NCI-H2029 (cell line): ENCODE measurements at regions not wholly inside any gene's neighbourhood (a gene's known extent, or its start where the extent isn't known, plus 50 kb on each side); places are given as distances from the start of the nearest gene placed in this dataset.
"Not testable (repeated sequence)": the region's sequence is repeated elsewhere in the genome, so short reads cannot be mapped to it uniquely, and the experiment has no call there.

Source experiments
- DNase-seq: peaks from one replicate; lab custom pipeline; 2025; lab: John Stamatoyannopoulos, UW

DNA sequence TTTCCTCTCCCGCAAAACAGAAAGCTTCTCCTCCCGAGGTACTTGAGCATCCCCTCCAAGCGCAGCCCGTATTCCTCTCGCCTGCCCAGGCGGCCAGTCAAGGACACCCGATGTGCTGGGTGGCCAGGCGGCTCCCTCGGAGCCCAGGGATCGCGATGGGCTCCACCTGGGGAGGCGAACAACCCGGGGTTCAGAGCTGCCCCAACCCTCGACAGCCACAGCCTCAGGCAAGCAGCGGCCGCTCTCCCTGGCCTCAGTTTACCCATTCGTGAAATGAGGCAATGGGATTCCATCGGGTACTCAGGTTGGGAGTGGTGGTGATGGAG lies 147.4 kb downstream of the CYP26A1 start:
- no peak for DNase-seq

DNA sequence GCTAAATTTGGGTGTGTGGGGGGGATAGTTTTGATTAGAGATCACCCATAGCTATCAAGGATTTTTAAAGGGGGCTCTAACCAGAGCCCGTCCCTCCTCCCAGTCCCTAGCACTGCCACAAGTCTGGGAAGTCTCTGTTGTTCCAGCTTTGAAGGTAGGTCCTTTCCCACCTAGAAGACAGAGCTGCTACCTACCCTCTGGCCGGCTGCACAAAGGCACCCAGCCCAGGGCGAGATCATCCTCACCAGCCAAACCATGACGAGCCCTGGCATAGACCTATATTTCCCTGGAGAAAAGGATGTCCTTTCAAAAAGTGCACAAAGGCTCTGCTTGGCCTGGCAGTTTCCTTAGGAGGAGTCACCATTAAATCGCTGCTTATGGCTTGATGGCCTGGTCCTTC lies 147.8 kb downstream of the CYP26A1 start:
- DNase-seq = no peak

DNA sequence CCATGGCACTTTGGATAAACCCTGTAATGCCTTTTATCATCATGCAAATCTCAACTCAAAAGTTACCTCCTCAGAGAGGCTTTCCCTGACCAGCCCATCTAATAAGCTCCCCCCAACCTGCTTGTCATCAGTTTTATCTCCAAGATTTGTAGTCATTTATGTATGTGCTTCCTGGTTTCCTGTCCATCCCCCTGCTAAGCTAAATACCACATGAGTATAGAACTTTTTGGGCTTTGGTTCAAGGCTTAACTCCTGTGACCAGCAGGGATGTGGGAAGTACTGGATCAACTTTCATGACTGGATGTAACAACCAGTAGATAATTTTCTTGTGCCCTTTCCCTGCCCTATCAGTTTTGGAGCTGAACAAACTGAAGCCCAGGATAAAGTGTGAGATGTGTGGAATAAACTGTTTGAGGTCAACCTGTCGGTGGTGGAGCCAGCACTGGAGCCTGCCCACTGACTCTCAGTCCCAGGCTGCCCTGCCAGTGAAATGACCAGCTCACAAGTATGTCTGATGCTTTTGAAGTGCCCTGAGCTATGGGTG lies 148.6 kb downstream of the CYP26A1 start:
- DNase-seq = no peak

DNA sequence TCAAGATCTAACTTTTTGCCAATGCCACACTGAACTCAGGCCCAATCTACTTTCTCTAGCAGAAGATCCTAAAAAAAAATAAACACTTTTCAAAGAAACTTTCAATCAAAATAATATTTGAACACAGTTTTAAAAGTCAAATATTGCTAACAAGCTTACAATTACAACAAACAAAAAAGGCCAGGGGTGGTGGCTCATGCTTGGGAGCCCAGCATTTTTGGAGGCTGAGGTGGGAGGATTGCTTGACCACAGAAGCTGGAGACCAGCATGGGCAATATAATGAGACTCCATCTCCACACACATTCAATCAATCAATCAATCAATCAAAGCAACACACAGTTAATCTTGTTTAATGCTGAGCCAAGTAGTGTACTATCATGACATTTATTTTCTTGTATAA lies 149.2 kb downstream of the CYP26A1 start:
- DNase-seq = no peak

DNA sequence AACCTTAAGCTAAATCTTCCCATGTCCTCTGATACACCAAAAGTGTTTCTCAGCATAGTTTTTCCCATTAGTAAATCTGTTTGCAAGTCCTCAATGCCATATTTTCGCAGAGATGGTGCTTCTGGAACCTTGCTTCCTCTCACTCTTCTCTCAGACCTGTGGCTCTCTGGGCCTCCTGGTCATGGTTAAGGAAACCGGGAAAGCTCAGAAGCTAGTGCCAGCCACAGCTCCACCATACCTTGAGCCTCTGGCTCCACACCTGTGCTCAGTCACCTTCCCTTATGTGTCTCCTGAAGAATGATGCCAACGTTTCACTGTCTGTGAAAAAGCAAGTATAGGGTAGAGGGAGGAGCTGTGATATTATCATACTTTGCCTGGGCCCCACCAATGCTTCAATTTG lies 149.6 kb downstream of the CYP26A1 start:
- no peak for DNase-seq

DNA sequence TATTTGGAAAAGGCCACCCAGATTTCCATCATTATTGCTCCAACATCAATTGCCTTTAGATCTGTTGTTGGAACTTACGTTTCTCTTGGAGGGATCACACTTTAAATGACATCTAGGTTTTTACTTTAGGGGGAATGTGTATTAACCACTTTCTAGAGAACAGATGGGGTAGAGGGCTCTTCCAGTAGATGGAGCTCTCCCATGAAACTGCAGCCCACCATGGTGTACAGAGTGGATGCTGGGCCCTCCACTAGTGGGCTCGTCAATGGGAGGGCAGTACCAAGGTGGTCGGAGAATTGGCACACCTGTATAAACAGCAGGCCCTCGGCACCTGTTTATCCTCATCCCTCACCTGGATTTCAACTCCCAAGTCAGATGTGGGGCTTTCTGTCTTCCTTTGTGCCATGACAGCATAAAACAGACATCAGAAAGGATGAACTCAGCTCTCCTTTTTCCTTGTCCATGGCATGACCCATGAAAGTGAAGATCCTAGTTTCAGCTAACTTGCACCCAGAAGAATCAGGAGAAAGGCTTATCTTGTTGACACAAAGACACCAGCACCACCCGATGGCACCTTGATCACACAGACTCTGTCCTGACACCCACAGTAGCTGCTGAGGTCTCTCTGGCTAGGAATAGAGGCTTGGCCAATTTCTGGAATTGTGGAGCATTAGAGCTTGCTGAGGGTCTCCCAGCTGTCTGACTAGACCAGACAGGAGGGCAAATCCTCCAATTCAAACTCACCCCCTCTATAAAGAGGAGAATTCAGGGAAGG lies 150.5 kb downstream of the CYP26A1 start:
- no peak for DNase-seq

DNA sequence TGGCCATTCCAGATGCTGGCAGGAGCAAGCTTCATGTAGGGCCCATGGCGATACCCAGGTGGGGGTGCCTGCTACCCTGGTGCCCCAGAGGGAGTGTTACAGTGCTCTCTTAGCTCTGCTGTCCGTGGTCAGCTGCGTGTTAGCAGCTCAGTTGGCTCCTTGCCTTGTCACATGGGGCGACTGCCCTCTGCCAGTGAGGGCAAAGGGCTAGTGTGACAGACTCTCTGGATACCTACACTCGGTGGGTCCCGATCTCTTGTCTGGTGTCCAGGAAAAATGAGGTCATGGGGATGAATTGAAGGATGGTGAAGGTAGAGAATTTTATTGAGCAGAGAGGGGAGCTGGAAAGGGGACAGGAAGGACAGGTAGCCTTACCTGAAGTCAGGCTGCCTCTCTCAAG lies 152.2 kb downstream of the CYP26A1 start:
- no peak for DNase-seq

DNA sequence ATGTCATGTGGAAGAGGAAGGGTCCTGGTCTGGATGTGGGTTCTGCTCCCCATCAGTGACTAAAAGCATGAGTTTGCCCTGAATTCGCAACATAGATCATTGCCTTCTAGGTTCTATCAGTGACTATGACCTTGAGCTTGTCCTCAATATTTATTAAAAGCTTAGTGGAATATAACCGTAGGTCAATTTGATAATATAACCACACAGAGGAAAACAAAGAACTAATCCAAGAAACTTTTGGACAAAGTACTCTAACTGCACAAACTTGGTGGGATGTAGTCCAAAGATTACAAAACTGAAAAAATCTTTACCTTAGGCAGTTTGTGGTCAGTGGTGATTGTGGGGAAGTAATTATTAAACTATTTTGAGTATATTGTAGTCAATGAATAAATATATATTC lies 152.9 kb downstream of the CYP26A1 start:
- no peak for DNase-seq

DNA sequence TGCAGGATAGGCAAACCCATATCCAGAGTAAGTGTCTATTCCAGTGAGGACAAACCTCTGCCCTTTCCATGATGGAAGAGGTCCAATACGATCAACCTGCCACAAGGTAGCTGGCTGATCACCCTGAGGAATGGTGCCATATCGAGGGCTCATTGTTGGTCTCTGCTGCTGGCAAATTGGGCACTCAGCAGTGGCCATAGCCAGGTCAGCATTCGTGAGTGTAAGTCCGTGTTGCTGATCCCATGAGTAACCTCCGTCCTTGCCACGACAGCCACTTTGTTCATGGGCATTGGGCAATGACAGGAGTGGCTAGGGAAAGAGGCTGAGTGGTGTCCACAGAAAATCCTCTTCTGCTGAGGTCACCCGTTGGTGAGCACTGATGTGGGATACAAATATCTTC lies 156.9 kb downstream of the CYP26A1 start:
- DNase-seq = not testable (repeated sequence)

DNA sequence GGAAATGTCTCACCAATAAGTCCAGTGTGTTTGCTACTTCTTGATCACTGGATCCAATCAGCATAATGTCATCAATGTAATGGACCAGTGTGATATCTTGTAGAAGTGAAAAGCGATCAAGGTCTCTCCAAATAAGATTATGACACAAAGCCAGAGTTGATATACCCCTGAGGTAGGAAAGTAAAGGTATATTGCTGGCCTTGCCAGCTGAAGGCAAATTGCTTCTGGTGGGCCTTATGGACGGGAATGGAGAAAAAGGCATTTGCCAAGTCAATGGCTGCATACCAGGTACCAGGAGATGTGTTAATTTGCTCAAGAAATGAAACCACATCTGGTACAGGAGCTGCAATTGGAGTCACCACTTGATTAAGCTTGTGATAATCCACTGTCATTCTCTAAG lies 158.5 kb downstream of the CYP26A1 start:
- not testable (repeated sequence) for DNase-seq

DNA sequence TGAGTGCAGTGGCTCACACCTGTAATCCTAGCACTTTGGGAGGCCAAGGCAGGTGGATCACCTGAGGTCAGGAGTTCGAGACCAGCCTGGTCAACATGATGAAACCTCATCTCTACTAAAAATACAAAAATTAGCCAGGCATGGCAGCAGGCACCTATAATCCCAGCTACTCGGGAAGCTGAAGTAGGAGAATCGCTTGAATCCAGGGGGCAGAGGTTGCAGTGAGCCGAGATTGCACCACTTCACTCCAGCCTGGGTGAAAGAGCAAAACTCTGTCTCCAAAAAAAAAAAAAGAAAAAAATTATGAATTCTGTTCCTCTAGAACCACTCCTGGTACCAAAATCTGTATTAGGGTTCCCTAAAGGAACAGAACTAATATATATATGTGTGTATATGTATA lies 161.2 kb downstream of the CYP26A1 start:
- DNase-seq = not testable (repeated sequence)

DNA sequence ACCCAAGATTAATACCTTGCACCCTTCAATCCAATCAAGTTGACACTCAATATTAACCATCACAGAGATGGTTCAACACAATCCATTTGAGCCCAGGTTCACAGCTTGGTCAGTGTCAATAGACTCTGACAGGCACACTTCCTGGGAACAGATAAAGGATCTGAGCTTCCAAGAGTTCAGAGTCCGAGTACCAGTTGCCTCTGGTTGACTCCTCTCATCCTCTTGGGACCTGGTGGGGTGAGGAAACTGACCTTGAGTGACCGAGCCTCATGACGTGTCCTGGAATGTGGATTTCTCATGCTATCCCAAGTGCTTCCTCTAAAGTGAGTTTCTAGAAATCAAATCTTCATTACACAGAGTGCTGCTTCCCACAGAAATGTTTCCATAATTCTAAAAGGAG lies 162.0 kb downstream of the CYP26A1 start:
- no peak for DNase-seq

DNA sequence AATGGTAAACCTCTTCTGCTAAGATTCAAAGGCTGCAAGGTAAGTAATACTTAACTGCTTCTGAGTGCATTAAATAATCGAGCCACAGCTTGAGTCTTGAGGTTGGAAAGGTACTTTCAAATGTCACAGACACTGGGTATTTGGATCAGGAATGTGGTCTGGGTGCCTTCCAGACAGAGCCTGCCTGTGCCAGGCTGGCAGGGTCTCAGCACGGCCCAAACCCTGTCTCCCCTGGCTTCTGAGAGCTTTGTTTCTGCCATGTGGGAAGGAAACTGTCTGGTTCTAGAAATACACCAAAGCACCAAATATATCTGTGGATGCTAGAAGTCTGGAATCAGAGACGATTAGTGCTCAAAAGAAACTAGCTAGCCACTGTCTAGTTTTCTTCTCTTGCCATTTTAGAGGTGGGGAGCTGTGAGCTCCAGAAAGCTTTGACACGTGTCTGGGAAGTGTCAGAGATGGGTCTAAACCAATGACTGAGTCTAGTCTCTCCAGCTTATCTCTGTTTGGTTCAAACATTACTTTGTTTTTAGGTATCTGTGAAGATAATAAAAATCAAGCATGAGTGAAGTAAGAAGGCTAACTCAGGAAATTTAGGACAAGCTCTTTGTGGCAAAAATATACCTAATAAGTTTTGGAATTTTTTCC lies 162.8 kb downstream of the CYP26A1 start:
- no peak for DNase-seq

DNA sequence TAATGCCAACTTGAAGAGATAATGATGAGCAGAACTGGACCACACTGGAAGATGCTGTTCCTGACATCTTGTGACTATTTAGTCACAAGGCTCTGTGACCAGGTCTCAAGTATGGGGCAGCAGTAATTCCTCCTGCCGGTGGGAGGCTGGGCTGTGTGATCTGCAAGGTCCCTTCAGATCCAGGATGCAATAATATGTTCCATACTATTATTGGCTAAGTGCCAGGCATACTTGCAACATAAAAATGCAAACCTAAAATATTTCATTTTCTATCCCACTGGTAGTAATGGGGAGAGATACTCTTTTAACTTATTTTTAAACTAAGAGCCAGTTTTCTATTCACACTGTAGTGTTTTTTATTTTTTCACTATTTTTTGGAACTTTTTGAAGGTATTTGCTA lies 171.5 kb downstream of the CYP26A1 start:
- DNase-seq = no peak

DNA sequence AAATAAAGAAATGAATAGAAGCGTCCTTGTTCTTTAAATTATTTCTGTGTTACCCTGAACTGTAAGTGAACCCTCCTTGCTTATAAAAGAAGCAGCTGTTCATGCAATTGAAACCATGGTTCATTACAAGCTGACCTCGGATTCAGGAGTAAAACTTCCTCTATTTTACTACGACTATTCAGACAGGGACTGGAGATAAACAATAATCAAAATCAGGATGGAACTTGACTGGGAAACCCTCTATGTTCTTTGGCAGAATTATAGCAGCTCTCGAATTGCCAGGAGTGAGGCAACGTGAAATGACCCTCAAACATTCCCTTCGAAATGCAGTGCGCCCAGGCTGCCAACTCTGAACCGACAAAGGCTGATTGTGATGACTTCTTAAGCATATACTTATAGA lies 172.1 kb downstream of the CYP26A1 start:
- DNase-seq = no peak

DNA sequence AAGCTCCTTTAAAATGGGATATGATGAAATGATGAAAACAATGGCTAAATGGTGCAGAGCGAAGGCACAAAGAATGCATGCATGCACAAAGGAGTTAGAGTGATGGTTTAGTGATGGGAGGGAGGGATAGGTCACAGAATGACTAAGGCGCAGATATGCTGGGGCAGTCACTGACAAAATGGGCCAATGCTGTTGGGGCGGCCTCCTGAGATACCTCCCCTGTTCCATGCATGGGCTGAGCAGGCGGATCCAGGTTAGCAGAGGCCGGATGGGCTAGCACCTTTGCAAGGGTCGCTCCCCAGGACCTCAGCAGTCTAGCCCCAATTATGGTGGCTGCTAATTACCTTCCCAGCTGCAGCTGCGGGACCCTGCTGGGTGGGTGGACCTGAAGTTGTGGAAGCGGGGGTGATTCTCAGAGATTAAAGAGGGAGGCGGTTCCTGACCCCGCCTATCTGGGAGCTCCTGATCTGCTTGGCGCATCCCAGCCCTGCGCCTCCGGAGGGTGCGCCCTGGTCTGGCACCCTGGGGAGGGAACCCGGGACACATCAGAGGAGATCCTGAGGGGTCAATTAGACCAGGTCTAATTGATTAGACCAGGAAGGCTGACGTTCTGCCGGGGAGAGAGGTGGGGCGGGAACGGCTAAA lies 175.0 kb downstream of the CYP26A1 start:
- no peak for DNase-seq

DNA sequence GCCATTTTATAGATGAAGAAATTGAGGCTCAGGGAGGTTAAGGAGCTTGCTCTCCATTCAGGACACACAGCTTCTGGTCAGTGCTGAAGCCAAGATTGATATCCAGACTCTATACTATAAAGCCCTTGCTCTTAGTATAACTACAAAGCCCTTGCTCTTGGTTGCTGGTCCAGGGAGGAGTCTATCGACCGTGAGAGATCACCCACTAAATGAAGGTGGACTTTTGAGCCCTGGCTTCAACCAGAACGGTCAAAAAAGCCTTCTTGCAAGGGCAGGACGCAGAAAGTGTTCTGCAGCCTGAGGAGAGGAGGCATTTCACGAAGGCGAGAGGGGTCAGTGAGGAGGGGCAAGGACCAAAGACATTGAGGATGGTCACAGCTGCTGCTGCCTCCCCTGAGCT lies 176.3 kb downstream of the CYP26A1 start:
- DNase-seq = no peak

DNA sequence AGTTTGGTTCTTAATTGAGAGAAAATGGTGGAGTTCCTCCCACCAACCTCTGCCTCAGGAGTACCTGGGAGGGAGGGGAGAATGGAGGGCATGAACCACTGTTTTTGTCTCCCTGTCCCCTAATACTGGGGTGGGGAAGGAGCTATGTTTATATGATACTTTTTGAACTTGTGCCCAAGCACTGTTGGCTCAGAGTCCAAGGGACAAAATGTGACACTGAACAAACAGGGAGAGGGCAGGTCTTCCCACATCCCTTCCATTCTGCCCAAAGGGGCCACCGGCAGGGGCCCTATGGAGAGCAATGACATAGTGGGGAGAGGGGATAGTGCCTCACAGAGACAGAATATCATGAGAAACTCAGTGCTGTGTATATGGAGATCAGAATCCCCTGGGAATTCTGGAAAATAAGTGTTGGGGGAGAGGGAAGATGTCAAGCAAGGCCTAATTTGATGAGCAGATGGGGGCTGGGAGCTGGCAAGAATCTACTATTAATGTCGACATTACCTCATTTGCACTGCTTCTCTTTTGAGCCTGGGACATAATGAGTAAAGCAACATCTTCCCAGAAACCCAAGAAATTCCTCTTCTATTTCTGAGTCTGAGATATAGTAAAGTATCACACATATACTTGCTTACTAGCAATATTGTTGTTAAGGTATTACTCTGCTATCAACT lies 180.6 kb downstream of the CYP26A1 start:
- DNase-seq = no peak

DNA sequence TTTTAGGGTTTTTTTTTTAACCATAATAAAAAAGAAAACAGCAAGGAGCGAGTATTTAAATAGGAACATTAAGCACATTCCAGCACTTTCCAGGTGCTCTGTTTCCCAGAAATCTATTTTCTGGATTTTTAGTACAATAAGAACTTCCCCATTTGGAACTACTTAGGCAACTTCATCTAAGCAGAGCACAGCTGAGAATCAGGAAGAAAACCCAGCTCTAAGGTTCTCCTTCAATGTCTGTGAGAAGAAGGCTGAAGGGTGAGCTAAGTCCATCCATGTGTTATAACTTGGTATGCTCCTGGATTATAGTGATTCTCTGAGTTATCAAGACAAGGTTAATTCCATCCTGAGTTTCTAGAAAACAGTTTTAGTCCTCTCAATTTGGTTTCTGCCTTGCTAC lies 181.9 kb downstream of the CYP26A1 start:
- DNase-seq = no peak
